Transverse colon (tissue), 4 donors: ENCODE measurements at regions not wholly inside any gene's neighbourhood (a gene's known extent, or its start where the extent isn't known, plus 50 kb on each side); places are given as distances from the start of the nearest gene placed in this dataset.
"Not testable (repeated sequence)": the region's sequence is repeated elsewhere in the genome, so short reads cannot be mapped to it uniquely, and the experiment has no call there.

Experiments used
- CTCF ChIP-seq, 5 experiments: fragments of 200-600 bp in 3 of 5; fragments of 450-650 bp in 2 of 5; sonication (generic) in 3 of 5; IDR thresholded peaks; 1 replicate in 2 of 5; 2 replicates in 3 of 5; pipeline ENCODE4 v1.5.1; 2016 to 2017; ENCODE audit warnings: antibody characterized with exemption in 5 of 5, inconsistent platforms in 3 of 5, mild to moderate bottlenecking in 2 of 5, moderate library complexity in 1 of 5
- EP300 ChIP-seq: sonication (generic); formaldehyde crosslinking; IDR thresholded peaks from one replicate; pipeline ENCODE4 v1.6.1; 2017; ENCODE audit warnings: antibody characterized with exemption, low read depth
- POLR2A ChIP-seq: fragments of 450-650 bp; IDR thresholded peaks from one replicate; pipeline ENCODE4 v1.6.1; 2016; ENCODE audit warnings: antibody characterized with exemption, mild to moderate bottlenecking, moderate library complexity
- POLR2AphosphoS5 ChIP-seq, 3 donors: sonication (generic); formaldehyde crosslinking; IDR thresholded peaks; one replicate each; pipeline ENCODE4 v1.6.1; 2016; ENCODE audit warnings: antibody characterized with exemption in 3 of 3

- TF ChIP-seq EP300; CTCF (IDR thresholded peaks at IDR 0.05); POLR2A; POLR2AphosphoS5 (IDR thresholded peaks at IDR 0.05): not testable (repeated sequence)
These were observed 1207.2 kb downstream of the BRD1 start for GRCh38 chr22:48620460-48620859.
